ENCODE measurements at regions not wholly inside any gene's neighbourhood (a gene's known extent, or its start where the extent isn't known, plus 50 kb on each side); places are given as distances from the start of the nearest gene placed in this dataset.

- no peak overlapping the region for H3K27ac ChIP-seq
- DNase-seq, result no peak
Measured at GRCh38 chr5:4206127-4206526, 610.5 kb downstream of the IRX1 start.

GRCh38 chr5:4207486-4207885, 611.9 kb downstream of the IRX1 start:
- Histone ChIP-seq H3K27me3 (no peaks in the 10 kb centered on the region), H3K27ac (no peak overlapping the region), H3K9me3 (no peaks in the 10 kb centered on the region), H3K4me3 (no peak overlapping the region), H3K4me1 (ENCODE audit: insufficient read depth) (peaks cover 5% of the 10 kb centered on the region), H3K36me3 (no peaks in the 10 kb centered on the region)
- WGBS, 3 donors, result 92% methylated on average over 20 of the region's 20 CpGs
- intact Hi-C loops (cut with DNase I), result no loop called here
- no peak for DNase-seq
- TF ChIP-seq CTCF (IDR thresholded peaks at IDR 0.05) (no peak), EP300 (IDR thresholded peaks at IDR 0.05) (no peak), POLR2A (IDR thresholded peaks at IDR 0.05) (no peak)

More at GRCh38 chr5:4206127-4206526, 610.5 kb downstream of the IRX1 start:
- peaks cover 5% of the 10 kb centered on the region for H3K4me1 ChIP-seq (ENCODE audit: insufficient read depth)
- H3K36me3 ChIP-seq, result no peaks in the 10 kb centered on the region
- WGBS, 3 donors, result 80 to 94% (median 86%) methylated on average over 1 of the region's 1 CpG
- H3K4me3 ChIP-seq, result no peak overlapping the region
- TF ChIP-seq EP300 (IDR thresholded peaks at IDR 0.05) (no peak), POLR2A (IDR thresholded peaks at IDR 0.05) (no peak), CTCF (IDR thresholded peaks at IDR 0.05) (no peak)
- no peaks in the 10 kb centered on the region for H3K9me3 ChIP-seq
- intact Hi-C loops (cut with DNase I), result no loop called here
- no peaks in the 10 kb centered on the region for H3K27me3 ChIP-seq

- Histone ChIP-seq H3K36me3 (no peaks in the 10 kb centered on the region), H3K27ac (no peak overlapping the region), H3K9me3 (no peaks in the 10 kb centered on the region), H3K27me3 (no peaks in the 10 kb centered on the region), H3K4me1 (ENCODE audit: insufficient read depth) (peaks cover 5% of the 10 kb centered on the region), H3K4me3 (no peak overlapping the region)
- DNase-seq, result no peak
- TF ChIP-seq CTCF (IDR thresholded peaks at IDR 0.05) (no peak), EP300 (IDR thresholded peaks at IDR 0.05) (no peak), POLR2A (IDR thresholded peaks at IDR 0.05) (no peak)
- intact Hi-C loops (cut with DNase I), result no loop called here
- WGBS, 3 donors, result 83 to 84% (median 84%) methylated on average over 2 of the region's 2 CpGs
Measured at GRCh38 chr5:4208537-4208936, 612.9 kb downstream of the IRX1 start.

GRCh38 chr5:4208996-4209395, 613.4 kb downstream of the IRX1 start:
- WGBS, 3 donors, result 76 to 81% (median 78%) methylated on average over 5 of the region's 5 CpGs
- Histone ChIP-seq H3K36me3 (no peaks in the 10 kb centered on the region), H3K27ac (no peak overlapping the region), H3K9me3 (no peaks in the 10 kb centered on the region), H3K4me1 (ENCODE audit: insufficient read depth) (peaks cover 5% of the 10 kb centered on the region), H3K27me3 (no peaks in the 10 kb centered on the region), H3K4me3 (no peak overlapping the region)
- no peak for DNase-seq
- no peak for TF ChIP-seq POLR2A (IDR thresholded peaks at IDR 0.05)
- TF ChIP-seq CTCF (IDR thresholded peaks at IDR 0.05), result no peak
- no peak for TF ChIP-seq EP300 (IDR thresholded peaks at IDR 0.05)
- intact Hi-C loops (cut with DNase I), result no loop called here

Measured in ovary (tissue), 7 donors.